Stomach (tissue), 8 donors: ENCODE measurements at regions not wholly inside any gene's neighbourhood (a gene's known extent, or its start where the extent isn't known, plus 50 kb on each side); places are given as distances from the start of the nearest gene placed in this dataset.
A peak's percentile ranks its signal among the peaks of the same experiment; 100 is the strongest.
"Not testable (repeated sequence)": the region's sequence is repeated elsewhere in the genome, so short reads cannot be mapped to it uniquely, and the experiment has no call there.

Experiments used
- DNase-seq, 2 donors: peaks; one replicate each; pipeline versions ENCODE4 v3.0.0 to v3.0.0-alpha.2; 2013 to 2019
- H3K27ac ChIP-seq, 5 donors: fragments of 200-600 bp in 4 of 5; sonication (generic) in 4 of 5; one replicate each; pipeline ENCODE4 v1.5.1; 2013 to 2019; ENCODE audit warnings: mild to moderate bottlenecking in 1 of 5, moderate library complexity in 1 of 5
- H3K27me3 ChIP-seq, 3 donors: fragments of 200-600 bp; sonication (generic); one replicate each; pipeline ENCODE4 v1.5.1; 2017 to 2019; ENCODE audit warnings: mixed run types in 1 of 3
- H3K36me3 ChIP-seq, 4 donors: fragments of 200-600 bp; sonication (generic); 1 replicate in 3 of 4; 2 replicates in 1 of 4; pipeline ENCODE4 v1.5.1; 2016 to 2019
- H3K4me1 ChIP-seq, 4 donors: fragments of 200-600 bp; sonication (generic); one replicate each; pipeline ENCODE4 v1.5.1; 2016 to 2019
- H3K4me3 ChIP-seq, 4 donors: fragments of 200-600 bp; sonication (generic) in 3 of 4; one replicate each; pipeline ENCODE4 v1.5.1; 2016 to 2019; ENCODE audit warnings: mild to moderate bottlenecking in 1 of 4
- H3K9me3 ChIP-seq, 4 donors: fragments of 200-600 bp; sonication (generic); one replicate each; pipeline ENCODE4 v1.5.1; 2016 to 2019
- EP300 ChIP-seq: sonication (generic); formaldehyde crosslinking; IDR thresholded peaks from one replicate; pipeline ENCODE4 v1.6.1; 2017; ENCODE audit warnings: antibody characterized with exemption
- POLR2A ChIP-seq, 4 donors: fragments of 450-650 bp; IDR thresholded peaks; one replicate each; pipeline ENCODE4 v1.6.1; 2016; ENCODE audit warnings: antibody characterized with exemption in 4 of 4, control low read depth in 2 of 4, mild to moderate bottlenecking in 1 of 4, moderate library complexity in 1 of 4
- POLR2AphosphoS5 ChIP-seq, 3 donors: sonication (generic); formaldehyde crosslinking; IDR thresholded peaks; one replicate each; pipeline ENCODE4 v1.6.1; 2016; ENCODE audit warnings: antibody characterized with exemption in 3 of 3
- WGBS, 5 donors: extraction: QIAGEN DNeasy Blood & Tissue Kit in 3 of 5; methylation state at CpG; one replicate each; pipeline versions ENCODE4 v1.1.5 to v1.1.7; 2013 to 2018; 5-methylcytosine and 5-hydroxymethylcytosine counted together
- intact Hi-C: fragments of 100-400 bp; cut with DNase I; formaldehyde crosslinking; loops from one replicate; pipeline ENCODE4 v1.15.1; 2023; ENCODE audit warnings: low total_unique reads
- TF ChIP-seq, protein P1 (sequence below), 7 experiments: fragments of 450-650 bp in 4 of 7; fragments of 200-600 bp in 3 of 7; sonication (generic) in 3 of 7; IDR thresholded peaks; one replicate each; pipeline ENCODE4 v1.5.1; 2016 to 2019; ENCODE audit warnings: antibody characterized with exemption in 7 of 7, control low read depth in 2 of 7, mild to moderate bottlenecking in 1 of 7
- donor health status: healthy with polysubstance abuse.
- donor health status: Bipolar disorder and iron deficiency.
- donor health status: healthy.

- Histone ChIP-seq H3K4me3 (peak overlapping the region; percentile 24 to 35 (median 30)), H3K36me3 (no peaks in the 10 kb centered on the region), H3K27ac (peak overlapping the region; percentile 5 to 77 (median 76)), H3K4me1 (peaks cover 13 to 27% (median 19%) of the 10 kb centered on the region in 4 donors), H3K9me3 (no peaks in the 10 kb centered on the region), H3K27me3 (no peaks in the 10 kb centered on the region)
- intact Hi-C loops = no loop called here
- WGBS, 5 donors = 54 to 78% (median 69%) methylated on average over 7 of the region's 7 CpGs
- no peak for DNase-seq
- no peak for TF ChIP-seq EP300
- no peak for TF ChIP-seq POLR2AphosphoS5 (IDR thresholded peaks at IDR 0.05)
- TF ChIP-seq POLR2A (IDR thresholded peaks at IDR 0.05) = no peak
- TF ChIP-seq, protein P1, sequence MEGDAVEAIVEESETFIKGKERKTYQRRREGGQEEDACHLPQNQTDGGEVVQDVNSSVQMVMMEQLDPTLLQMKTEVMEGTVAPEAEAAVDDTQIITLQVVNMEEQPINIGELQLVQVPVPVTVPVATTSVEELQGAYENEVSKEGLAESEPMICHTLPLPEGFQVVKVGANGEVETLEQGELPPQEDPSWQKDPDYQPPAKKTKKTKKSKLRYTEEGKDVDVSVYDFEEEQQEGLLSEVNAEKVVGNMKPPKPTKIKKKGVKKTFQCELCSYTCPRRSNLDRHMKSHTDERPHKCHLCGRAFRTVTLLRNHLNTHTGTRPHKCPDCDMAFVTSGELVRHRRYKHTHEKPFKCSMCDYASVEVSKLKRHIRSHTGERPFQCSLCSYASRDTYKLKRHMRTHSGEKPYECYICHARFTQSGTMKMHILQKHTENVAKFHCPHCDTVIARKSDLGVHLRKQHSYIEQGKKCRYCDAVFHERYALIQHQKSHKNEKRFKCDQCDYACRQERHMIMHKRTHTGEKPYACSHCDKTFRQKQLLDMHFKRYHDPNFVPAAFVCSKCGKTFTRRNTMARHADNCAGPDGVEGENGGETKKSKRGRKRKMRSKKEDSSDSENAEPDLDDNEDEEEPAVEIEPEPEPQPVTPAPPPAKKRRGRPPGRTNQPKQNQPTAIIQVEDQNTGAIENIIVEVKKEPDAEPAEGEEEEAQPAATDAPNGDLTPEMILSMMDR (IDR thresholded peaks at IDR 0.05) = no peak
Observed at GRCh38 chr4:53703267-53703655, 112.0 kb upstream of the LNX1 start.

DNA sequence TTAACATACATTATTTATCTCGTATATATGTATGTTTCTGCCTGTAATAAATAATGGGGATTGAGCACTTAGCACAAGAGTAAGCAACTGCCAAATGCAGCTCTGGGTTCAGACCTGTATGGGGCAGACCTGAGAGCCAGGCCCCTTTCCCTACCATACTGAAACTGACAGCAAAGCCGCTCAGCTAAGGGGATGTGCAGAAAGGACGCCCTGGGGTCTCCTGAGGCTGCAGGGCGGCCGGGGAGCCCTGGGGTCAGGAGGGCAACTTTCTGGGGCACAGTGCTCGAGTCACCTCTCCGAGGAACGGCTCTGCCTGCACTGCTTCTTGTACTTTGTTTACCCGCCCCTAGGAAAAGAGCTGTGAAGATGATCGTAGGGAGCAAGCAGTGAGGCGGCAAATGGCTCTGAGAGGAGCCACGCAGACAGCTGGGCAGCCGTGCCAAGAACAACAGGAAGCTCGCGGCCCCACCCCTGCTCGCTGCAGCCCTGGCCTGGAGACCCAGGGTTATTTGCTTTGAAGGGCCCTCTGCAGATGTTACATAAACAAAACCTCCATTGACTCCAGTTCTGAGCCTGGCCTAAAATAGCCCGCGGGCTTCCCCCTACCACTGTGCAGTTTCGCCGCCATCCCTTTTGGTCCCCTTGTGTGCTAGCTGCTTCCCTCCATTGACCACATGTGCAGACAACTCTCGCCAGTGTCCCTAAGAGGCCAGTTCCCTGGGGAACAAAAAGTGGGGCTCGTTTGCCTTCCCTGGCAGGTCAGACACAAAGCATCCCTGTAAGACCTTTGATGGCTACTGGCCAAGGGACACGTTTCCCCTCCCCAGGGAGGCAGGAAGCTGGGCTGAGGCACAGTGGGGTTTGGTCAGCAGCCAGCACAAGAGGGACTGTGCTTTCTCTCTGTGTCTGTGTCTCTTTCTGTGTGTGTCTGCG is 111.3 kb upstream of the LNX1 start:
- no peaks in the 10 kb centered on the region for H3K9me3 ChIP-seq
- DNase-seq = peak; percentile 70 to 88
- intact Hi-C loops = no loop called here
- peak overlapping the region; percentile 24 to 35 (median 30) for H3K4me3 ChIP-seq
- peaks cover 13 to 27% (median 19%) of the 10 kb centered on the region in 4 donors for H3K4me1 ChIP-seq
- peak in 1 of 3 donors; percentile 23 for TF ChIP-seq POLR2AphosphoS5 (IDR thresholded peaks at IDR 0.05)
- TF ChIP-seq, protein P1 (IDR thresholded peaks at IDR 0.05) = no peak
- no peaks in the 10 kb centered on the region for H3K27me3 ChIP-seq
- WGBS, 5 donors = 7 to 11% (median 9%) methylated on average over 23 to 24 of the region's 24 CpGs
- peak overlapping the region; percentile 48 to 77 (median 76) for H3K27ac ChIP-seq
- H3K36me3 ChIP-seq = no peaks in the 10 kb centered on the region

DNA sequence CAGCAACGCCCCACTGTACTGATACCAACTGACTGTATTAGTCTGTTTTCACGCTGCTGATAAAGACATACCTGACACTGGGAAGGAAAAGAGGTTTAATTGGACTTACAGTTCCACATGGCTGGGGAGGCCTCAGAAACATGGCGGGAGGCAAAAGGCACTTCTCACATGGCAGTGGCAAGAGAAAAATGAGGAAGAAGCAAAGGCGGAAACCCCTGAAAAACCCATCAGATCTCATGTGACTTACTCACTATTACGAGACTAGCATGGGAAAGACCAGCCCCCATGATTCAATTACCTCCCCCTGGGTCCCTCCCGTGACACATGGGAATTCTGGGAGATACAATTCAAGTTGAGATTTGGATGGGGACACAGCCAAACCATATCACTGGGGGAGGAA is 110.0 kb upstream of the LNX1 start:
- H3K9me3 ChIP-seq, intact Hi-C loops, H3K36me3 ChIP-seq, H3K27ac ChIP-seq, H3K4me3 ChIP-seq, H3K27me3 ChIP-seq, DNase-seq: not testable (repeated sequence)
- WGBS, 5 donors = 85 to 92% (median 90%) methylated on average over 6 of the region's 6 CpGs
- H3K4me1 ChIP-seq = peaks cover 13 to 21% (median 17%) of the 10 kb centered on the region in 4 donors

GRCh38 chr4:53699310-53699709 is 108.0 kb upstream of the LNX1 start:
- peaks cover 13 to 19% (median 16%) of the 10 kb centered on the region in 4 donors for H3K4me1 ChIP-seq
- WGBS, 5 donors = 79 to 85% (median 84%) methylated on average over 2 of the region's 2 CpGs
- H3K27ac ChIP-seq, H3K4me3 ChIP-seq, intact Hi-C loops, H3K9me3 ChIP-seq, H3K36me3 ChIP-seq, DNase-seq, H3K27me3 ChIP-seq: not testable (repeated sequence)

- Histone ChIP-seq H3K4me3 (no peak overlapping the region), H3K36me3 (no peaks in the 10 kb centered on the region), H3K27me3 (no peaks in the 10 kb centered on the region), H3K27ac (no peak overlapping the region), H3K4me1 (peaks cover 0 to 3% (median 1%) of the 10 kb centered on the region in 4 donors), H3K9me3 (no peaks in the 10 kb centered on the region)
- no peak for DNase-seq
- TF ChIP-seq POLR2AphosphoS5 (IDR thresholded peaks at IDR 0.05) = no peak
- TF ChIP-seq, protein P1 (IDR thresholded peaks at IDR 0.05) = no peak
- TF ChIP-seq EP300 = no peak
- no peak for TF ChIP-seq POLR2A (IDR thresholded peaks at IDR 0.05)
- intact Hi-C loops = no loop called here
Observed at GRCh38 chr4:53697016-53697685, 105.9 kb upstream of the LNX1 start.
